Right hindlimb (tissue), 1 donor: ENCODE measurements at regions not wholly inside any gene's neighbourhood (a gene's known extent, or its start where the extent isn't known, plus 50 kb on each side); places are given as distances from the start of the nearest gene placed in this dataset.
"Not testable (repeated sequence)": the region's sequence is repeated elsewhere in the genome, so short reads cannot be mapped to it uniquely, and the experiment has no call there.

Experiments
- DNase-seq: peaks from one replicate; pipeline ENCODE4 v3.0.0-alpha.2; 2018

GRCh38 chr11:25628030-25628429, 703.9 kb upstream of the ANO3 start:
- no peak for DNase-seq

GRCh38 chr11:25633230-25633629, 698.7 kb upstream of the ANO3 start:
- no peak for DNase-seq

- not testable (repeated sequence) for DNase-seq
Measured at GRCh38 chr11:25649220-25649619, 682.7 kb upstream of the ANO3 start.

GRCh38 chr11:25650319-25650718, 681.6 kb upstream of the ANO3 start:
- no peak for DNase-seq

GRCh38 chr11:25655636-25656035, 676.3 kb upstream of the ANO3 start:
- no peak for DNase-seq

GRCh38 chr11:25658916-25659315, 673.0 kb upstream of the ANO3 start:
- DNase-seq = no peak

GRCh38 chr11:25659706-25660105, 672.2 kb upstream of the ANO3 start:
- DNase-seq = no peak

GRCh38 chr11:25667871-25668270, 664.1 kb upstream of the ANO3 start:
- DNase-seq = no peak

- no peak for DNase-seq
Measured at GRCh38 chr11:25691959-25692358, 640.0 kb upstream of the ANO3 start.

- DNase-seq = no peak
Measured at GRCh38 chr11:25702417-25702816, 629.5 kb upstream of the ANO3 start.

- no peak for DNase-seq
Measured at GRCh38 chr11:25710975-25711374, 621.0 kb upstream of the ANO3 start.

- DNase-seq = no peak
Measured at GRCh38 chr11:25727944-25728343, 604.0 kb upstream of the ANO3 start.

- no peak for DNase-seq
Measured at GRCh38 chr11:25730230-25730629, 601.7 kb upstream of the ANO3 start.

- DNase-seq = no peak
Measured at GRCh38 chr11:25733777-25734176, 598.2 kb upstream of the ANO3 start.

- DNase-seq = no peak
Measured at GRCh38 chr11:25734591-25735211, 597.2 kb upstream of the ANO3 start.

GRCh38 chr11:25737071-25737675, 594.8 kb upstream of the ANO3 start:
- no peak for DNase-seq

GRCh38 chr11:25741886-25742285, 590.0 kb upstream of the ANO3 start:
- DNase-seq = no peak

GRCh38 chr11:25742800-25743199, 589.1 kb upstream of the ANO3 start:
- no peak for DNase-seq

- no peak for DNase-seq
Measured at GRCh38 chr11:25755381-25755780, 576.5 kb upstream of the ANO3 start.

GRCh38 chr11:25755918-25756584, 575.9 kb upstream of the ANO3 start:
- DNase-seq = no peak

- DNase-seq = no peak
Measured at GRCh38 chr11:25758145-25758661, 573.7 kb upstream of the ANO3 start.

- DNase-seq = no peak
Measured at GRCh38 chr11:25766332-25767015, 565.5 kb upstream of the ANO3 start.

GRCh38 chr11:25769287-25769686, 562.6 kb upstream of the ANO3 start:
- no peak for DNase-seq

GRCh38 chr11:25771605-25772004, 560.3 kb upstream of the ANO3 start:
- no peak for DNase-seq
